GM12875 (cell line): ENCODE measurements at regions not wholly inside any gene's neighbourhood (a gene's known extent, or its start where the extent isn't known, plus 50 kb on each side); places are given as distances from the start of the nearest gene placed in this dataset.

Source experiments
- H3K4me3 ChIP-seq: one replicate; pipeline ENCODE4 v1.5.1; 2011; ENCODE audit warnings: low read depth, low read length, control low read depth
- TF ChIP-seq, protein P1 (sequence below): IDR thresholded peaks from 2 replicates; pipeline ENCODE4 v1.5.1; 2011; ENCODE audit warnings: low read depth, mild to moderate bottlenecking, control low read depth, inconsistent platforms, low read length, moderate library complexity, borderline replicate concordance; ENCODE audit not compliant: insufficient read depth

GRCh38 chr6:163857421-163857820 lies 442.9 kb downstream of the QKI start:
- TF ChIP-seq, protein P1, sequence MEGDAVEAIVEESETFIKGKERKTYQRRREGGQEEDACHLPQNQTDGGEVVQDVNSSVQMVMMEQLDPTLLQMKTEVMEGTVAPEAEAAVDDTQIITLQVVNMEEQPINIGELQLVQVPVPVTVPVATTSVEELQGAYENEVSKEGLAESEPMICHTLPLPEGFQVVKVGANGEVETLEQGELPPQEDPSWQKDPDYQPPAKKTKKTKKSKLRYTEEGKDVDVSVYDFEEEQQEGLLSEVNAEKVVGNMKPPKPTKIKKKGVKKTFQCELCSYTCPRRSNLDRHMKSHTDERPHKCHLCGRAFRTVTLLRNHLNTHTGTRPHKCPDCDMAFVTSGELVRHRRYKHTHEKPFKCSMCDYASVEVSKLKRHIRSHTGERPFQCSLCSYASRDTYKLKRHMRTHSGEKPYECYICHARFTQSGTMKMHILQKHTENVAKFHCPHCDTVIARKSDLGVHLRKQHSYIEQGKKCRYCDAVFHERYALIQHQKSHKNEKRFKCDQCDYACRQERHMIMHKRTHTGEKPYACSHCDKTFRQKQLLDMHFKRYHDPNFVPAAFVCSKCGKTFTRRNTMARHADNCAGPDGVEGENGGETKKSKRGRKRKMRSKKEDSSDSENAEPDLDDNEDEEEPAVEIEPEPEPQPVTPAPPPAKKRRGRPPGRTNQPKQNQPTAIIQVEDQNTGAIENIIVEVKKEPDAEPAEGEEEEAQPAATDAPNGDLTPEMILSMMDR, result no peak
- no peak overlapping the region for H3K4me3 ChIP-seq

DNA sequence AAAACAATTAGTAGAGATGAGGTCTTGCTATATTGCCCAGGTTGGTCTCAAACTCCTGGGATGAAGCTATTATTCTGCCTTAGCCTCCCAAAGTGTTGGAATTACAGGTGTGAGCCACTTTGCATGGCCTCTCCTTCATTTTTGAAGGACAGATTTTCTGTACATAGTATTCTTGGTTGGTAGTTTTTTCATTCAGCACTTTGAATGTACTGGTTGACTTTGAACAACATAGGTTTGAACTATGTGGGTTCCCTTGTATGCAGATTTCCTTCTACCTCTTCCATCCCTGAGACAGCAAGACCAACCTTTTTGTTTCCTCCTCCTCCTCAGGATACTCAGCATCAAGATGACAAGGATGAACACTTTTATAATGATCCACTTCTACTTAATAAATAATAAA lies 436.4 kb downstream of the QKI start:
- TF ChIP-seq, protein P1, result no peak

GRCh38 chr6:163844761-163845160 lies 430.2 kb downstream of the QKI start:
- TF ChIP-seq, protein P1, result no peak
- H3K4me3 ChIP-seq, result no peak overlapping the region

More for the DNA sequence above, 436.4 kb downstream of the QKI start:
- no peak overlapping the region for H3K4me3 ChIP-seq

GRCh38 chr6:163844357-163844756 lies 429.8 kb downstream of the QKI start:
- H3K4me3 ChIP-seq, result no peak overlapping the region
- TF ChIP-seq, protein P1, result no peak

DNA sequence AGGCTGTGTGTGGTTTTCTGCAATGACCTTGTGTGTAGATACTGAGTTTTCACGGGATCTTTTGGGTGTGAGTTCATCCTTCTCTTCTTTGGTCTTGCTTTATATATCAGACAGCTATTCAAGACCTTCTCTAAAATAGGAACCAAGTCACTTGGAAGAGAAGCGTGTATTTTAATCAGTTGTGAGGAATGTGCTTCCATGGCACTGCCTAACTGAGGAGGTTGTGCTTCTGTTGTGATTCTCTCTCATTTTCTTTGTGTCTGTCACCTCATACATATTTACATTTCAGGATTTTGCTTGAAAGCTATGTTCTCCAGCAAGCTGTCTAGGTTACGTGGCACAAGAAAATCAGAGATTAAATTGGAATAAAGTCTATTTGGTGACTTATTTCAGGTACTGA lies 428.7 kb downstream of the QKI start:
- TF ChIP-seq, protein P1, result no peak
- no peak overlapping the region for H3K4me3 ChIP-seq

DNA sequence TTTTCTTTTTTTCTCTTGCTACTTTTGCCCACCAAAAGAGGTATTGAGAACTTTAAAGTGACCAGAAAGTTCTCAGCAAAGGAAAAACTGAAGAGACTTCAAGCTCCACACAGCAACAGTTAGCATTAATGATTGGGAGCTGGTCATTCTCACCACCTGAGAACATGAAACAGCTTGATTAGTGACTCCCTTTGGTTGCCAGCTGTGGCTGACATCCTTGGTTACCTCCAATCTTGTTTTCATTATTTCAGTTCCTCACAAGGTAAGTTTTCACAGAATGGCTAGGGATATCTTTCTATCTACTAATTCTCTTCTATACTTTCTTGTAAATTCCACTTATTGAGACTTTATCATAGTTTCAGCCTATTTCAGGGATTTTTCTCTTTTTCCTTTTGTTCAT lies 427.9 kb downstream of the QKI start:
- H3K4me3 ChIP-seq, result no peak overlapping the region
- TF ChIP-seq, protein P1, result no peak

- TF ChIP-seq, protein P1, result no peak
- H3K4me3 ChIP-seq, result no peak overlapping the region
Observed at GRCh38 chr6:163841733-163842132, 427.2 kb downstream of the QKI start.
